K562 (cell line): ENCODE measurements at regions not wholly inside any gene's neighbourhood (a gene's known extent, or its start where the extent isn't known, plus 50 kb on each side); places are given as distances from the start of the nearest gene placed in this dataset.
A peak's percentile ranks its signal among the peaks of the same experiment; 100 is the strongest.

Experiments used
- ATAC-seq: fragments of 200-7000 bp; cut with Tn5 transposase; 3 replicates; pipeline ENCODE4 v1.9.1; 2020; ENCODE audit warnings: moderate library complexity
- BruUV-seq: library from RNA; stranded (reverse); fragments of 400-500 nt; replicated peaks from 2 replicates; lab custom pipeline; 2021; lab: Mats Ljungman, UMichigan
- CTCF ChIA-PET: fragments of 300-600 bp; formaldehyde crosslinking; extraction: SDS; loops from one replicate; lab custom pipeline; 2021; ENCODE audit warnings: low intra/inter-chr PET ratio; lab: Yijun Ruan, JAX
- POLR2A ChIA-PET: fragments of 300-600, 350-650 bp; sonication (Branson Sonifier 250); formaldehyde crosslinking; extraction: SDS; loops from one replicate; lab custom pipeline; 2021; ENCODE audit warnings: antibody characterized with exemption, inconsistent platforms; lab: Yijun Ruan, JAX
- DNase-seq, 4 experiments: peaks; one replicate each; pipeline versions ENCODE4 v3.0.0 to v3.0.0-alpha.2; 2011 to 2018; ENCODE audit warnings: low spot score in 3 of 4, mixed read lengths in 3 of 4; ENCODE audit errors: extremely low read depth in 1 of 4
- FAIRE-seq: peaks from 2 replicates; lab custom pipeline; 2011; peaks lifted over from hg19 to GRCh38; lab: Jason Lieb, UNC
- H2AFZ ChIP-seq: 2 replicates; pipeline ENCODE4 v1.6.0; 2011; ENCODE audit warnings: low read depth, low read length, control low read depth, inconsistent platforms
- H3K27ac ChIP-seq: fragments of 200-600 bp; 3 replicates; pipeline ENCODE4 v1.8.0; 2011; ENCODE audit warnings: low read depth, mild to moderate bottlenecking, control low read depth, inconsistent platforms, low read length, moderate library complexity, mixed read lengths; ENCODE audit errors: extremely low read depth
- H3K27me3 ChIP-seq, 2 experiments: fragments of 300-600 bp in 1 of 2; 2 replicates in 1 of 2; 3 replicates in 1 of 2; pipeline versions ENCODE4 v1.6.0 to v1.8.0; 2011; ENCODE audit warnings: inconsistent platforms in 2 of 2, low read length in 2 of 2, mild to moderate bottlenecking in 1 of 2, mixed read lengths in 1 of 2, moderate library complexity in 1 of 2; ENCODE audit not compliant: control insufficient read depth in 2 of 2, insufficient read depth in 2 of 2
- H3K36me3 ChIP-seq: fragments of 300-600 bp; 3 replicates; pipeline ENCODE4 v1.8.0; 2011; ENCODE audit warnings: mild to moderate bottlenecking, low read length, inconsistent platforms; ENCODE audit not compliant: control insufficient read depth, insufficient read depth
- H3K4me1 ChIP-seq, 2 experiments: fragments of 200-600 bp in 1 of 2; replicated peaks in 1 of 2; 2 replicates in 1 of 2; 3 replicates in 1 of 2; pipeline versions ENCODE4 v1.5.1 to v1.8.0; 2011; ENCODE audit warnings: inconsistent platforms in 2 of 2, low read length in 2 of 2, mild to moderate bottlenecking in 1 of 2, mixed read lengths in 1 of 2, moderate library complexity in 1 of 2; ENCODE audit not compliant: control insufficient read depth in 2 of 2, insufficient read depth in 2 of 2
- H3K4me2 ChIP-seq: 2 replicates; pipeline ENCODE4 v1.6.1; 2011; ENCODE audit warnings: low read length, control low read depth, inconsistent platforms, mixed read lengths; ENCODE audit not compliant: insufficient read depth
- H3K4me3 ChIP-seq: fragments of 200-600 bp; sonication (generic), shearing (Covaris generic); 2 replicates; pipeline ENCODE4 v1.5.1; 2016; ENCODE audit warnings: control low read depth, inconsistent platforms
- H3K79me2 ChIP-seq: fragments of 200-600 bp; 3 replicates; pipeline ENCODE4 v1.8.0; 2011; ENCODE audit warnings: low read length, inconsistent platforms; ENCODE audit not compliant: control insufficient read depth, insufficient read depth
- H3K9ac ChIP-seq, 2 experiments: 2 replicates each; pipeline versions ENCODE4 v1.6.0 to v1.6.1; 2011; ENCODE audit warnings: low read depth in 2 of 2, low read length in 2 of 2, control low read depth in 1 of 2, inconsistent platforms in 1 of 2, mild to moderate bottlenecking in 1 of 2, mixed read lengths in 1 of 2; ENCODE audit not compliant: insufficient read depth in 1 of 2
- H3K9me1 ChIP-seq: one replicate; pipeline ENCODE4 v1.6.0; 2011; ENCODE audit warnings: inconsistent platforms, mild to moderate bottlenecking, low read length, moderate library complexity; ENCODE audit not compliant: control insufficient read depth, insufficient read depth
- H3K9me3 ChIP-seq: replicated peaks from 2 replicates; pipeline ENCODE4 v1.5.1; 2011; ENCODE audit warnings: low read depth, low read length, inconsistent platforms; ENCODE audit not compliant: control insufficient read depth, insufficient read depth
- H4K20me1 ChIP-seq: replicated peaks from 2 replicates; pipeline ENCODE4 v1.6.1; 2011; ENCODE audit warnings: low read length, inconsistent platforms, mixed read lengths; ENCODE audit not compliant: control insufficient read depth, insufficient read depth
- ARID2 ChIP-seq: fragments of 450-650 bp; IDR thresholded peaks from 2 replicates; pipeline ENCODE4 v1.6.1; 2017; ENCODE audit warnings: antibody characterized with exemption, mild to moderate bottlenecking
- BDP1 ChIP-seq: IDR thresholded peaks from 3 replicates; pipeline ENCODE4 v1.6.1; 2011; ENCODE audit not compliant: insufficient read length, insufficient read depth
- EHMT2 ChIP-seq: fragments of 450-650 bp; IDR thresholded peaks from 2 replicates; pipeline ENCODE4 v1.6.1; 2018; ENCODE audit warnings: antibody characterized with exemption
- SMARCA4 ChIP-seq: fragments of 450-650 bp; IDR thresholded peaks from 2 replicates; pipeline ENCODE4 v1.6.1; 2016
- SNIP1 ChIP-seq: fragments of 450-650 bp; IDR thresholded peaks from 2 replicates; pipeline ENCODE4 v1.7.1; 2017; ENCODE audit warnings: low read depth, mild to moderate bottlenecking
- TSC22D4 ChIP-seq: fragments of 450-650 bp; IDR thresholded peaks from 2 replicates; pipeline ENCODE4 v1.6.1; 2016; ENCODE audit warnings: missing genetic modification characterization, missing biosample characterization, control low read depth
- WGBS: fragments of 100-300 bp; shearing (Covaris generic); methylation state at CpG from one replicate; pipeline ENCODE4 v1.1.6; 2016; ENCODE audit warnings: low coverage, mixed read lengths; ENCODE audit not compliant: insufficient coverage; ENCODE audit errors: missing lambda C conversion rate; 5-methylcytosine and 5-hydroxymethylcytosine counted together
- in situ Hi-C: fragments of 300-500 bp; cut with MboI; formaldehyde crosslinking; loops from 4 replicates; pipeline ENCODE4 v1.15.0; 2018; ENCODE audit warnings: inconsistent platforms, mixed read lengths
- intact Hi-C: fragments of 100-400 bp; cut with micrococcal nuclease; formaldehyde crosslinking; loops from 2 replicates; pipeline ENCODE4 v1.14.2; 2022
- TF ChIP-seq, protein P1 (sequence below): fragments of 450-650 bp; formaldehyde crosslinking; conservative IDR thresholded peaks from 2 replicates; pipeline ENCODE4 v1.4.0; 2022; ENCODE audit warnings: mild to moderate bottlenecking, missing genetic modification characterization
- TF ChIP-seq, protein P2 (sequence below): fragments of 450-650 bp; IDR thresholded peaks from one replicate; pipeline ENCODE4 v1.6.1; 2018; ENCODE audit warnings: mild to moderate bottlenecking, moderate library complexity; ENCODE audit not compliant: partially characterized antibody
- TF ChIP-seq, protein P3 (sequence below): IDR thresholded peaks from 2 replicates; pipeline ENCODE4 v1.6.1; 2011; ENCODE audit warnings: borderline replicate concordance, low read depth, mild to moderate bottlenecking, moderate library complexity, low read length; ENCODE audit not compliant: insufficient read depth, poor library complexity, severe bottlenecking

DNA sequence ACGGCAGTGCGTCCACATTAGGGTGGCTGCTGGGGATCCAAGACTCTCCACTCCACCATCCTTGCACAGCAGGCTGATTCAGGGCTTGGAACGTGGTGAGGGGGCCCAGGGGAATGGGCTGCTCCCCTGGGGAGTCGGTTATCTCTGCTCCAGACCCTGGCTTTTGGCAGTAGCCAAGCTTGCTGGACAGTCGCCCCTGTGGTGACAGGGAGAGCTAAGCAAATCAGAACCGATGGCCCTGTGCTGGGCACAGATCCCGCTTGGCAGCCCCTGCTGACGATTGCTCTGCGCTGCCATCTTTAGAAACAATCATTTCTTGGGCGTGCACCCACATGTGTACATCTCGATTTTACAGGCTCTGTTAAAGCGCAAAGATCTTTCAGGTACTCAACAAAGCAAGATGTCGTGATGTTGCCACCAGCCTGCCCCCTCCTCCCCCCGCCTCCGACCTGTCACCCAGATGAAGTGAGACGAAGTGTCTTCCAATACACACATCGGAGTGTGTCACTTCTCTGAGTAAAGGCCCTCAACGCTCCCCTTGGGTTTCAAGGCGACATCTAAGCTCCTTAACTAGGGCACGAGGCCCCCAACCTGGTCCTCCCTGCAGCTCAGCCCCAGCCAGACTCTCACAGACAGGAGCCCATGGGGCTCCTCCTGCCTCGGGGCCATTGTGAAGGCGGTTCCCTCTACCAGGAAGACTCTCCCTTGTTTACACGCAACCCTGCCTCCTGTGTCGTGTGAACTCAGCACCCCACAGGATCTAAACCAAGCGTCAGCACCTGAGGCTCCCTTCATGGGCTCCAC is 55.6 kb downstream of the PITPNM2 start:
- no peaks in the 10 kb centered on the region for H3K27me3 ChIP-seq
- POLR2A ChIA-PET = interaction anchor here (0.7 to 1.1 kb wide), 2 partner anchors 11 to 29 kb away, joined by 3 to 6 read pairs; no protein-coding TSS in a partner anchor
- no peak overlapping the region for H2AFZ ChIP-seq
- FAIRE-seq = no peak
- no peaks in the 10 kb centered on the region for H3K36me3 ChIP-seq
- intact Hi-C loops = no loop called here
- CTCF ChIA-PET = no interaction called here
- no peak for DNase-seq
- no TSS peak for BruUV-seq
- in situ Hi-C loops = no loop called here
- no peak overlapping the region for H3K4me3 ChIP-seq
- H4K20me1 ChIP-seq = no peaks in the 10 kb centered on the region
- 0 out of 3 replicates have a peak, but pooled peaks cover 2% of the 10 kb centered on the region for H3K79me2 ChIP-seq
- H3K4me1 ChIP-seq = peaks cover 40 to 41% of the 10 kb centered on the region in 2 experiments
- peaks cover 3% of the 10 kb centered on the region for H3K9me3 ChIP-seq
- WGBS = 72% methylated on average over 24 of the region's 25 CpGs
- ATAC-seq = no peak
- peak overlapping the region; percentile 1; the same call in 1 of the 2 replicates for H3K4me2 ChIP-seq
- H3K9ac ChIP-seq = peak overlapping the region in 1 of 2 experiments; percentile 80; a peak in 2 of 4 replicates
- H3K9me1 ChIP-seq = no peaks in the 10 kb centered on the region
- no peak overlapping the region for H3K27ac ChIP-seq
- TF ChIP-seq, protein P1, sequence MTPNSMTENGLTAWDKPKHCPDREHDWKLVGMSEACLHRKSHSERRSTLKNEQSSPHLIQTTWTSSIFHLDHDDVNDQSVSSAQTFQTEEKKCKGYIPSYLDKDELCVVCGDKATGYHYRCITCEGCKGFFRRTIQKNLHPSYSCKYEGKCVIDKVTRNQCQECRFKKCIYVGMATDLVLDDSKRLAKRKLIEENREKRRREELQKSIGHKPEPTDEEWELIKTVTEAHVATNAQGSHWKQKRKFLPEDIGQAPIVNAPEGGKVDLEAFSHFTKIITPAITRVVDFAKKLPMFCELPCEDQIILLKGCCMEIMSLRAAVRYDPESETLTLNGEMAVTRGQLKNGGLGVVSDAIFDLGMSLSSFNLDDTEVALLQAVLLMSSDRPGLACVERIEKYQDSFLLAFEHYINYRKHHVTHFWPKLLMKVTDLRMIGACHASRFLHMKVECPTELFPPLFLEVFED (CRISPR knock-in tag) = no peak
- TF ChIP-seq SMARCA4 (no peak), EHMT2 (no peak), BDP1 (no peak), TSC22D4 (tag) (no peak), ARID2 (no peak), SNIP1 (no peak)
- TF ChIP-seq, protein P2, sequence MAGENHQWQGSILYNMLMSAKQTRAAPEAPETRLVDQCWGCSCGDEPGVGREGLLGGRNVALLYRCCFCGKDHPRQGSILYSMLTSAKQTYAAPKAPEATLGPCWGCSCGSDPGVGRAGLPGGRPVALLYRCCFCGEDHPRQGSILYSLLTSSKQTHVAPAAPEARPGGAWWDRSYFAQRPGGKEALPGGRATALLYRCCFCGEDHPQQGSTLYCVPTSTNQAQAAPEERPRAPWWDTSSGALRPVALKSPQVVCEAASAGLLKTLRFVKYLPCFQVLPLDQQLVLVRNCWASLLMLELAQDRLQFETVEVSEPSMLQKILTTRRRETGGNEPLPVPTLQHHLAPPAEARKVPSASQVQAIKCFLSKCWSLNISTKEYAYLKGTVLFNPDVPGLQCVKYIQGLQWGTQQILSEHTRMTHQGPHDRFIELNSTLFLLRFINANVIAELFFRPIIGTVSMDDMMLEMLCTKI = no peak
- TF ChIP-seq, protein P3, sequence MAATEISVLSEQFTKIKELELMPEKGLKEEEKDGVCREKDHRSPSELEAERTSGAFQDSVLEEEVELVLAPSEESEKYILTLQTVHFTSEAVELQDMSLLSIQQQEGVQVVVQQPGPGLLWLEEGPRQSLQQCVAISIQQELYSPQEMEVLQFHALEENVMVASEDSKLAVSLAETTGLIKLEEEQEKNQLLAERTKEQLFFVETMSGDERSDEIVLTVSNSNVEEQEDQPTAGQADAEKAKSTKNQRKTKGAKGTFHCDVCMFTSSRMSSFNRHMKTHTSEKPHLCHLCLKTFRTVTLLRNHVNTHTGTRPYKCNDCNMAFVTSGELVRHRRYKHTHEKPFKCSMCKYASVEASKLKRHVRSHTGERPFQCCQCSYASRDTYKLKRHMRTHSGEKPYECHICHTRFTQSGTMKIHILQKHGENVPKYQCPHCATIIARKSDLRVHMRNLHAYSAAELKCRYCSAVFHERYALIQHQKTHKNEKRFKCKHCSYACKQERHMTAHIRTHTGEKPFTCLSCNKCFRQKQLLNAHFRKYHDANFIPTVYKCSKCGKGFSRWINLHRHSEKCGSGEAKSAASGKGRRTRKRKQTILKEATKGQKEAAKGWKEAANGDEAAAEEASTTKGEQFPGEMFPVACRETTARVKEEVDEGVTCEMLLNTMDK = no peak
